ENCODE measurements at regions not wholly inside any gene's neighbourhood (a gene's known extent, or its start where the extent isn't known, plus 50 kb on each side); places are given as distances from the start of the nearest gene placed in this dataset.

GRCh38 chr15:31248263-31248662 lies 78.4 kb upstream of the KLF13 start:
- TF ChIP-seq EZH2 (IDR thresholded peaks at IDR 0.05; ENCODE audit: borderline replicate concordance, low read depth, low read length, severe bottlenecking): no peak
- TF ChIP-seq CTCF (IDR thresholded peaks at IDR 0.05; ENCODE audit: extremely low read depth in 1 of 2, insufficient read depth in 1 of 2, low read depth in 1 of 2, low read length in 2 of 2): no peak
- TF ChIP-seq POLR2A (IDR thresholded peaks at IDR 0.05; ENCODE audit: low read depth, low read length): no peak
- TF ChIP-seq POLR2AphosphoS5 (IDR thresholded peaks at IDR 0.05; ENCODE audit: insufficient read depth, low read depth, low read length): no peak
